HG02642 (cell line): ENCODE measurements at regions not wholly inside any gene's neighbourhood (a gene's known extent, or its start where the extent isn't known, plus 50 kb on each side); places are given as distances from the start of the nearest gene placed in this dataset.

Source experiments
- ATAC-seq: cut with Tn5 transposase; IDR thresholded peaks from one replicate; pipeline ENCODE4 v1.9.1; 2021; ENCODE audit warnings: mild to moderate bottlenecking; ENCODE audit not compliant: unreplicated experiment, poor library complexity

DNA sequence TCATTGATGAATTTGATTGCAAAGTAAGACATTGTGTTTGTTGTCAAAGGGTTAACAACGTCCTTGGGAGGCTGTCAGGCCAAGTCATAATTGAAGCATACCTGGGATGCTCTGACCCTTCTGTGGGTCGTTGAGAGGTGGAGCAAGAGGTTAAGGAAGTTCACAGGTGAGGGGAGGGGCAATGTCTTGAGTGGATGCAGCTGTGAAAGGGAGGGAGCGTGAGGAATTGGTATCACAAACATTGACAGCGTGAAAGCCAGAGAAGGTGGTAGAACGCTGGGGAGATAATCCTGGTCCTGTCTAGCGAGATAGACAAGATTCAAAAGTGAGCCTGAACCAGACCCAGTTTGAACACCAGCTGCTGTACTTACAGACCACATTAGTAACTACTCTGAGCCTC is 79.4 kb downstream of the HES1 start:
- ATAC-seq, result no peak

DNA sequence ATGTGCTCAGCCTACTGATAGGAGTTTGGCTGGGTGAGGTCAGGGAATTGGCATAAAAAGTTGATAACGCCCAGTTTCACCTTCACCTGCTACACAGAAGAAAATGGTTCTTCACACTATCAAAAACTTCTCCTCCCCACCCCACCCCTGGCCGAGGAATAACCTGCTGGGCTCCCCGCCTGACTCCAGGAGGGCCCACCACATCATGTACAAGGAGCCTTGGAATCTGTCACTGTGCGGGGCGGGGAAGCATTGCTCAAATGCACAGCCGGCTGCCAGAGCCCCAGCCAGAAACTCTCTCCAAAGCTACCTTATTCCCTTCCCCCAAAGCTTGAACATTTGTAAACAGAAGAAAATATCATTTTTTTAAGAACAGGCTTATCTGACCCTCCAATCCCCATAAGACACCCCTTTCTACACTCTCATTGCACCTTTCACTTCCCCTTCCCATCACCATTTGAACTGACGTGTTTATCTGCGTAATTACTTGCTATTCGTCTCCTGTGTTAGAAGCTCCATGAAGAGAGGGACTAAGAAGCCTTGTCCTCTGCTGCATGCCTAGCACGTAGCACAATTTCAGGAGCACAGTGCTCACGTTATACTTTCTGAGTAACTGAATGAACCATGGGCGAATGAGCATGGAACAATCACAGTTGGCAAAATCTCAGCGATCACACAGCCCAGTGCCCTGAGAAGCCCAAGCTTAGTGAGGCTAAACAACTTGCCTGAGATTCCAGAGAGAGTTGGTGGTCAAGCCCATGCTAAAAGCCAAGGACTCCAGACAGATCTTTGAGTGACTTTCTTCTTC is 82.9 kb downstream of the HES1 start:
- ATAC-seq, result no peak

GRCh38 chr3:194219826-194220410 is 84.0 kb downstream of the HES1 start:
- no peak for ATAC-seq

GRCh38 chr3:194220901-194221326 is 85.0 kb downstream of the HES1 start:
- ATAC-seq, result no peak

- ATAC-seq, result no peak
These were observed 85.4 kb downstream of the HES1 start for GRCh38 chr3:194221336-194221735.

DNA sequence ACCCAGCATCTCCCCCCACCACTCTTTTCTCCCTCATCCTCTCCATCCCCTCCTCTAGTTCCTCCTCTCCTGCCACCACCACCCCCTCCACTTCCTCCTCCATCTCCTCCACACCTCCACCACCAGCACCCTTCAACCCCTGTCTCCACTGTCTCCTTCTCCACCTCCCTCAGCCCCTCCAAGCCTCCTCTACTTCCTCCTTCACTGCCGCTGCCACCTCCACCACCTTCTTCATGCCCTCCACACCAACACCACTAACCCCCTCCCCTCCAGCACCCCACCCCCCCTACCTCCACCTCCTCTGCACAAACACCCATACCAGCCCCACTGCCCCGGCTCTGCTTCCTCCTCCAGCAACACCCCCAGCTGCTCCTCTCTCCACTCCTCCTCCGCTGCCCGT is 88.0 kb downstream of the HES1 start:
- no peak for ATAC-seq

DNA sequence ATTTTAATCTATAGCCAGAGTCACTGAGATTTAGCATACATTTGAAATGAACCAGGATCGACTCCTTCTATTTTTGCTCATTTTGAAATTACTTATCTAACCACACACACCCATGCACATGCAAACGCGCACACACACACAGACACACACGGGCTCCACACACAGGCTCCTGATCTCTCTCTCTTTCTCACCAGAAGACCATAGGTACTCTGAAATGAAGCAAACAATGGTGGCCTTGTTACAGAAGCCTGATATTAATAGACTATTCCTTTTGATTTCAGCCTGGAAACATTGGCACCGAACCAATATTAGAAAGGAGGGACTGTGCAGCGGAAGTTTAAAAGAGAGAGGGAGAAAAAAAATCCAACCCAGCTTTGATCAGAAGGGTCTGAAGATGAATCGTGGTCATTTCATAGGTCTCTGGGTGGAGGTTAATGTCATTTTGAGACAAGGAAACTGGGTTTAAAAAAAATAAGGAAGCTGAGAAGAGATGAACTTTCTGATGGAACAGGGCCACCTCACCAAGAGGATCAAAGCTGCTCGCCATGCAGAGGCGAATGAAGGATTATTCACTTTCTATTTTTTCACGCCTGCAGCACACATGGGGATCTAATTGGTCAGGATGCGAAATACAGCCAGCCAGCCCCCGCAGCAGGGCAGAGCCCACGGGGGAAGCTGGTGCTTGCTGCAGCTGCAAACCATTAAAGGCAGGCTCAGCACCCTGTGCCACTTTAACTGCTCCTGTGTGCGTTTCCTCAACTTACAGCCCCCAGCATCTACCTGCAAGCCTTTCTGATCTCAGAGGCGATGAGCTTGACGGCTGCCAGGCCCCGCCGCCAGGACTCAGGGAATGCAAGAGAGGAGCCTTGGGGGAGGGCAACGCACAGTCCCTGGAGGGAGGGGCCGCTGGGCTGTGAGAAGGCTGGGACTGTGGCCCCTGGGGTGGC is 88.8 kb downstream of the HES1 start:
- ATAC-seq, result no peak

GRCh38 chr3:194225418-194225812 is 89.5 kb downstream of the HES1 start:
- no peak for ATAC-seq

DNA sequence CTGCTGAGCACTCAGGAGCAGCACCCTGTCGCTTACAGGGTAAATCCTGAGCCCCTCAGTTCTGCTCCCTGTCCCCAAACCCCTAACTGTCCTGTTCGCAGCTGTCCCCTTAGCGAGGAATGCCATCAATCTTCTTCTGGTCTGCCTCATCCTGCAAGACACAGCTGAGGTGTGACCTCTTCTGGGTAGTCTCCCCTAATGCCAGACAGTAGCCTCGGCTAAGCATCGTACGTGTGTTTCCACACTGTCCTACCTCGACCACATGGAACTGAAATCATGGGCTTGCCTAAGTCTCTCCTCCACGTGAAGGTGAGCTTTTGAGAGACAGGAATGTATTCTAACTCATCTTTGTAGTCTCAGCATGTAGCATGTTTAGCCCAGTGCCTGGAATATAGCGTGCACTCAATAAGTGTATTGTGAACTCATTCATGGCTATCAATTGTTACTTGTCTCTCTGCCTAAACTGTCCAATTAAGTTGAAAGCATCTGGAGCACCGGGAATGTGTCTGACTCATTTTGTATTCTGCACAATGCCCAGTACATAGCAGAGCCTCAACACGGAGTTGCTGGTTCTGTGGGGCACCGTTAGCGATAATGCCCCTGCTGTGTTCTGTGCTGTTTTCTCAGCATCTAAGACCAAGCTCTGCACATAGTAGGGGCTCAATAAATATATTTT is 90.2 kb downstream of the HES1 start:
- ATAC-seq, result no peak

DNA sequence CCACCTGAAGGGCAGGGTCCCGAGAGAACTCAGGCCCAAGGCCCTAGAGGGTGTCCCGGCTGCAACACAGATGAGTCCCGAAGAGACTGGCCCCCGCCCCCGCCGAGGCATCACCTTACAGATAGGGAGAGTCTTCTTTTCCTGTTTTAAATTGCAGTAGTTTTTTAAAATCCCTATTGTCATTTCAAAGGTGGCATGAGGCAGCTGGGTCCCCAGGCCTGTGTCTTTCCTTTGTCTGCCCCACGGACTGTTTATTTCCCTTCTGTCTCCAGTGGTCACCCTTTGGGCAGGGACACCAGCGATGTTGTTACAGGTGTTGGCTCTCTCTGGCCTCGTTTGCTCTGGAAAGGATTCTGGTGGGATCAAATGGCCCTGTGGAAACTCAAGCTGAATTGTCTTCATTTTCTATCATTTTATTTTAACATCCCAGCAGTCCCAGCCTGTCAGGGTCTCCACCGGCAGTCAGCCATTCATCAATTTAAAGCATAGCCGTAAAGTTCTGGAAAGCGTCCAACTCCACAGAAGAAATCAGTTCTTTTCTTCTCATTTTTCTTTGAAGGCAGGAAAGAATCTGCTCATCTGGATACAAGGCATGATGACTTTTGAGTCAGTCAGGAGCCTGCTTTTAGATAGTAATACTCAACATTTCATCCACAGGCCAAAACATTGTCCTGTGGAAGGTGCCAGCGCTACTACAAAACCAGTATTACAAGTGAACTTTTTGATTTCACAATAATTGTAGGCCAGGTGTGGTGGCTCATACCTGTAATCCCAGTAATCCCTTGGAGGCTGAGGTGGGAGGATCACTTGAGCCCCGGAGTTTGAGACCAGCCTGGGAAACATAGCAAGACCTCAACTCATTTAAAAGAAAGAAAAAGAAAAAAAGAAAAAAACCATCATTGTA is 96.2 kb downstream of the HES1 start:
- ATAC-seq, result no peak

- no peak for ATAC-seq
These were observed 97.2 kb downstream of the HES1 start for GRCh38 chr3:194233150-194233549.

GRCh38 chr3:194235160-194235559 is 99.2 kb downstream of the HES1 start:
- no peak for ATAC-seq

DNA sequence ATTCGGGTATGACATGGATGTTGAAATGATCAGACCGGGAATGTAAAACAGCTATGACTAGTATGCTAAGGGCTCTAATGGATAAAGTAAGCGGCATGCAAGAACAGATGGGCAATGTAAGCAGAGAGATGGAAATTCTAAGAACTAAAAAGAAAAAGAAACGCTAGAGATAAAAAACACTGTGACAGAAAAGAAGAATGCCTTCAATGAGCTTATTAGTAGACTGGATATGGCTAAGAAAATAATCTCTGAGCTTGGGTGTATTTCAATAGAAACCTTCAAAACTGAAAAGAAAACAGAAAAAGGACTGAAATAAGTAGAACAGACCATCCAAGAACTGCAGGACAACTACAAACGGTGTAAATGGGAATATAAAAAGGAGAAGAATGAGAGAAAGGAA is 101.2 kb downstream of the HES1 start:
- ATAC-seq, result no peak

GRCh38 chr3:194240766-194241165 is 104.8 kb downstream of the HES1 start:
- no peak for ATAC-seq

- ATAC-seq, result no peak
These were observed 107.4 kb downstream of the HES1 start for GRCh38 chr3:194243172-194243837.

DNA sequence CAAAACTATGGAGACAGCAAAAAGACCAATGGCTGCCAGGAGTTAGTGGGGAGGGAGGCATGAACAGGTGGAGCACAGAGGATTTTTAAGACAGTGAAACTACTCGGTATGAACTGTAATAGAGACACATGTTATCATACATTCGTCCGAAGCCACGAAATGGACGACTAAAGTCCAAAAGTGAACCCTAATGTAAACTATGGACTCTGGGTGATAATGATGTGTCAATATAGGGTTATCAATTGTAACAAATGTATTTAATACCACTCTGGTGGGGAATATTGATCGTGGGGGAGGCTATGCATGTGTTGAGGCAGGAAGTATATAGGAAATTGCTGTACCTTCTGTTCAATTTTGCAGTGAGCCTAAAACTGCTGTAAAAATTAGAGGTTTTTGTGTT is 107.0 kb downstream of the CPN2 start:
- ATAC-seq, result no peak

DNA sequence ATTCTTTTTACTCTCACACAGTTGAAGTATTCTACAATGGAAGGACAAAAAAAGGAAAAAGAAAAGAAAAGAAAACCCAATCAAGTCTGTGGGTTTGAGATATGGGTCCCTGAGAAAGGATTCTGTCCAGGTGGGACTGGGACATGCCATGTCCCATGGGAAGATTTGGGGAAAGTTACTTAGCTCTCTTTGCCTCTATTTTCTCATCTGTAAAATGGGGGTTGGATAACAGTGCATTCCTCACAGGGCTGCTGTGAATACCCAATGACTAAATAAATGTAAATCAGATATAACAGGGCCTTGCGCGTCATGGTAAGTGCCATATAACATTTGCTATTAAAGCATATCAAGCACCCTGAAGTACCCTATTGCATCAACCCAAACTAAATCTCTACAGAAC is 105.7 kb downstream of the CPN2 start:
- ATAC-seq, result no peak

GRCh38 chr3:194245975-194246561 is 105.1 kb downstream of the CPN2 start:
- ATAC-seq, result no peak
